HL-60/S4 treated with phorbol 12-myristate 13-acetate at 8.2 ng/mL for 4 days and 3 days (cell line): ENCODE measurements at regions not wholly inside any gene's neighbourhood (a gene's known extent, or its start where the extent isn't known, plus 50 kb on each side); places are given as distances from the start of the nearest gene placed in this dataset.
"Not testable (repeated sequence)": the region's sequence is repeated elsewhere in the genome, so short reads cannot be mapped to it uniquely, and the experiment has no call there.

Source experiments
- in situ Hi-C: fragments of 300-500 bp; cut with MboI; formaldehyde crosslinking; loops from 2 replicates; pipeline ENCODE4 v1.15.0; 2022; ENCODE audit warnings: low sequenced_read_pairs

DNA sequence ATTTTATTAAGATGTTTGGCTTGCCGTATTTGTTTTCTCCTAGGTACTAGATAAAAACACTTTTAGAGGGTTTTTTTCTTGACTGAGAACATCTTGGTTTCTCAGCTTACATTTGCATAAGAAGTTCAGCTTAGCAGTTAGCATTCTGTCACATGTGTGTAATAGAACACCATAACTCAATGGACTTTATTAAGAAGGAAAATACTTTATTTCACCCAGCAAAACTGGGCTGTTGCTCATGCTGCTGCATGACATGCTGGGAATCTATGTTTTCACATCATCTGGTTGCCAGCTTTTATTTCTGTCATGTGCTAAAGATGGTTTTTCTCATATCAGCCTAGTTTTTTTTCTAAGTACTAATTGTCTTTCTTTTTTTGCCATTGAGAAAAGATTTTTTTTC lies 144.6 kb downstream of the UTRN start:
- in situ Hi-C loops, result no loop called here

DNA sequence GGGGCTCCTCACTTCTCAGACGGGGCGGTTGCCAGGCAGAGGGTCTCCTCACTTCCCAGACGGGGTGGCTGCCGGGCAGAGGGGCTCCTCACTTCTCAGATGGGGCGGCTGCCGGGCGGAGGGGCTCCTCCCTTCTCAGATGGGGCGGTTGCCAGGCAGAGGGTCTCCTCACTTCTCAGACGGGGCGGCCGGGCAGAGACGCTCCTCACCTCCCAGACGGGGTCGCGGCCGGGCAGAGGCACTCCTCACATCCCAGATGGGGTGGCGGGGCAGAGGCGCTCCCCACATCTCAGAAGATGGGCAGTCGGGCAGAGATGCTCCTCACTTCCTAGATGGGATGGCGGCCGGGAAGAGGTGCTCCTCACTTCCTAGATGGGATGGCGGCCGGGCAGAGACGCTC lies 148.3 kb downstream of the UTRN start:
- in situ Hi-C loops, result not testable (repeated sequence)

- in situ Hi-C loops, result no loop called here
These were observed 149.3 kb downstream of the UTRN start for GRCh38 chr6:144434308-144434990.

- in situ Hi-C loops, result no loop called here
These were observed 150.7 kb downstream of the UTRN start for GRCh38 chr6:144435602-144436426.

GRCh38 chr6:144437105-144437504 lies 152.0 kb downstream of the UTRN start:
- in situ Hi-C loops, result no loop called here

DNA sequence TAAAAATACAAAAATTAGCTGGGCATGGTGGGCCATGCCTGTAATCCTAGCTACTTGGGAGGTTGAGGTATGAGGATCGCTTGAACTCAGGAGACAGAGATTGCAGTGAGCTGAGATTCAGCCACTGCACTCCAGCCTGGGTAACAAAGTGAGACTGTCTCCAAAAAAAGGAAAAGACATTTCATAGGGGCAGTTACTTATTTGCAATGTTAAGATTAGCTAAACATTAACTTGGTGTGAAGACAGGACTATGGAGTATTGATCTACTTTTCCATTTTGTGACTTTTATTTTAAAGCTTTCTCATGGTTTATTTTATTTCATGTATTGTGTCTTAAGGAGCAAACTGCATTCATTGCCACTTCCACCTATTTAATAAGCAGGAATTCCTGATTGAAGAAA lies 153.0 kb downstream of the UTRN start:
- in situ Hi-C loops, result no loop called here

DNA sequence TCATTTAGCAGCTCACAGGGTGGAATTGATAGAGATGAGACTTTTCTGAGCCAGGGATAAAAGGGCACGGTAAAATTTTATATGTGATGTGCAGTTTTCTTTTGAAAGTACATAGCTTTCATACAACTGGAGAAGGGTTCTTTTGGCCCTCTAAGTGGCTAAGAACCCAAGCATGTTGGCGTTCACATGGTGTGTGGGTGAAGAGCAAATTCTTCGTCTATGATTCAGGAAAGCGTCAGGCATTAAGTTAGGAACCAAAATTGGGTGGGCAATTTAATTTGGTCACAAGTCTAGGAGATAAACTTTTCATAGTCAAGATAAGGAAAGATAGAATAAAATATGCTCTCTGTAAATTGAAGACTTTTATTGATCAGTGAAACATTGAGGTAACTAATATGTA lies 153.9 kb downstream of the UTRN start:
- in situ Hi-C loops, result no loop called here

GRCh38 chr6:144441801-144442200 lies 156.7 kb downstream of the UTRN start:
- in situ Hi-C loops, result not testable (repeated sequence)

- in situ Hi-C loops, result no loop called here
These were observed 158.0 kb downstream of the UTRN start for GRCh38 chr6:144443157-144443556.

DNA sequence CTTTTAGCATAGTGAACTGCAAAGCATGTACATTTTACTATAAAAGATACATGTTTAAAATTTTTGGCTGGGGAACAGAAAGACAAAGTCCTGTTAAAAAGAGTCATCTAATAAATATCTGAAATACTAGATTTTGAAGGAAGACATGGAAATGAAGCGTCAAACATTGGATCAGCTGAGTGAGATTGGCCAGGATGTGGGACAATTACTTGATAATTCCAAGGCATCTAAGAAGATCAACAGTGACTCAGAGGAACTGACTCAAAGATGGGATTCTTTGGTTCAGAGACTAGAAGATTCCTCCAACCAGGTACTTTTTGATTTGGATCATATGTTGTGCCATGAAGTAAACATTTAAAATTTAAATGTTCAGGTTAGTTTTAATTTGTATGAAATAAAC lies 162.3 kb downstream of the UTRN start:
- in situ Hi-C loops, result no loop called here

- in situ Hi-C loops, result no loop called here
These were observed 164.1 kb downstream of the UTRN start for GRCh38 chr6:144449218-144449617.

GRCh38 chr6:144449911-144450597 lies 164.9 kb downstream of the UTRN start:
- in situ Hi-C loops, result no loop called here

DNA sequence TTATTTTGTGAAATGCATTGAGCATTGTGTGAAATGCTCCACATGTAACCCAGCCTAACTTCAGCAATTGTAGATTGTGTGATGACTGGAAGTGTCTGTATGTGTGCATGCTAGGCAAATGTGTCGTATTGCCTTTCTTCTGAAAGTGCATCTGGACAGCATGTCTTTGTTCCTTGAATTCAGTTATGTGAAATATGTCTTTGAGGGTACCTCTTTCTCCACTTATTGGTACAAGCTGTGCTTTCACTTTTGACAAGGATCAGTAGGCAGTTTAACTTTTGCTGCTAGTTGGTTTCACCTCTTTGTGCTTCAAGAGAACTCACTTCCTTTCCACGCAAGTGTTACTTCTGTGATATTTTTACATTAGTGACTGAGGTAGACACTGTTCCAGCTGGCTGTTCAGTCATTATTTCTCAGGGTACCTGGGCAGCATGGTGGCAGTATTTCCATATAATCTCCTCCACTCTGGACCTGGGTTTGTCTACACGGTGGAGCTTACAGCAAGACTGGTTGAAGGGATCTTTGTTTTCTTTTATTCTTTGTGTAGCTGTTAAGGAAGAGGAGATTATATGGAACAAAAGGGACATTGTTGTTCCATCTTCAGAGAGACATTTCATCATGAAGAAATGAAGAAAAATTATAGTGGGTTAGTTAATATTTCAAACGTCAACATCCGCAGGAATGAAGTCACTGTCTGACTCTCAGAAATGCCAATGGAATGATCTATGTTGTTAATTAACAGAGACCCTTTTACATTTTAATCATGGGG lies 175.4 kb downstream of the UTRN start:
- in situ Hi-C loops, result no loop called here

- in situ Hi-C loops, result no loop called here
These were observed 176.9 kb downstream of the UTRN start for GRCh38 chr6:144462058-144462457.

GRCh38 chr6:144466716-144467115 lies 181.6 kb downstream of the UTRN start:
- in situ Hi-C loops, result no loop called here

- in situ Hi-C loops, result no loop called here
These were observed 182.1 kb downstream of the UTRN start for GRCh38 chr6:144467172-144467762.

GRCh38 chr6:144467921-144468320 lies 182.8 kb downstream of the UTRN start:
- in situ Hi-C loops, result no loop called here

DNA sequence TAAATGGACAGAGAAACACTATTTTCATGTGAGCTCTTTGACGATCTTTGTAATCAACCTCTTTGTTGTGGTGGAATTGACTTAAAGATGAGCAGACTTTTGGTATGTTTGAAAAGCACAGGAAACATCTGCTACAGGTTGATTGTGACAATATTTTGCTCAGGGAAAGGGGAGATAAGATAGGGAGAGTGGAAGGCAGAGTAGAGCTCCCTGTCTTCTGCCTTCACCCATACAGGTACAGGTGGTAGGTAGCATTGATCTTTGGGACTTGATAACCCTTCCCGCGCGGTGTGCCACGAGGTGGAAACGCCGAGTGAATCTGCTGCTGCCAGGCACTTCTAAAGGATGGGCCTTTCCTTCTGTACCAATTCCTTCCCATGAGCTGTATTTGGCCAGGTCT lies 183.6 kb downstream of the UTRN start:
- in situ Hi-C loops, result no loop called here

GRCh38 chr6:144469144-144469575 lies 184.0 kb downstream of the UTRN start:
- in situ Hi-C loops, result no loop called here

- in situ Hi-C loops, result loop anchor here (10.0 kb wide), 1 partner anchor 345 kb away; no protein-coding TSS in a partner anchor
These were observed 185.1 kb downstream of the UTRN start for GRCh38 chr6:144470201-144470600.
